WTC11 (cell line): ENCODE measurements at regions not wholly inside any gene's neighbourhood (a gene's known extent, or its start where the extent isn't known, plus 50 kb on each side); places are given as distances from the start of the nearest gene placed in this dataset.
"Not testable (repeated sequence)": the region's sequence is repeated elsewhere in the genome, so short reads cannot be mapped to it uniquely, and the experiment has no call there.

Source experiments
- ATAC-seq: fragments of 200-7000 bp; cut with Tn5 transposase; 2 replicates; pipeline ENCODE4 v1.10.0; 2021; ENCODE audit warnings: mild to moderate bottlenecking, moderate library complexity
- CTCF ChIA-PET: fragments of 300-600 bp; sonication (Branson Sonifier 250); formaldehyde crosslinking; loops from one replicate; lab custom pipeline; 2021; ENCODE audit warnings: antibody characterized with exemption; lab: Charles Lee
- POLR2A ChIA-PET: fragments of 350-600 bp; sonication (Branson Sonifier 250); formaldehyde crosslinking; loops from one replicate; lab custom pipeline; 2021; ENCODE audit warnings: antibody characterized with exemption; lab: Charles Lee
- DNase-seq: peaks from one replicate; pipeline ENCODE4 v3.0.0; 2021; ENCODE audit warnings: low spot score
- H3K27ac Mint-ChIP-seq: 2 replicates; pipeline ENCODE4 v1.8.0; 2021; ENCODE audit warnings: mixed read lengths
- H3K27me3 Mint-ChIP-seq: 2 replicates; pipeline ENCODE4 v1.8.0; 2021; ENCODE audit warnings: low read depth, mild to moderate bottlenecking, moderate library complexity, mixed read lengths
- H3K36me3 Mint-ChIP-seq: 2 replicates; pipeline ENCODE4 v1.8.0; 2021; ENCODE audit warnings: mixed read lengths
- H3K4me1 Mint-ChIP-seq: 2 replicates; pipeline ENCODE4 v1.8.0; 2022; ENCODE audit warnings: mixed read lengths
- H3K4me3 Mint-ChIP-seq: 2 replicates; pipeline ENCODE4 v1.8.0; 2021; ENCODE audit warnings: mild to moderate bottlenecking, moderate library complexity, mixed read lengths
- H3K9me3 Mint-ChIP-seq: 2 replicates; pipeline ENCODE4 v1.8.0; 2021; ENCODE audit warnings: mixed read lengths
- AR ChIP-seq: fragments of 250-450 bp; sonication (Bioruptor Pico); IDR thresholded peaks from 2 replicates; pipeline ENCODE4 v1.9.0; 2021; ENCODE audit warnings: mild to moderate bottlenecking
- ATF1 ChIP-seq: sonication (generic); formaldehyde crosslinking; IDR thresholded peaks from 2 replicates; pipeline ENCODE4 v1.8.1; 2023; ENCODE audit warnings: mild to moderate bottlenecking, moderate library complexity, missing genetic modification reagents
- FOXP4 ChIP-seq: sonication (generic); formaldehyde crosslinking; IDR thresholded peaks from 2 replicates; pipeline ENCODE4 v1.8.0; 2022; ENCODE audit warnings: mild to moderate bottlenecking, missing genetic modification reagents
- IRF2 ChIP-seq: sonication (generic); formaldehyde crosslinking; IDR thresholded peaks from 2 replicates; pipeline ENCODE4 v1.8.0; 2022; ENCODE audit warnings: low read depth, missing genetic modification reagents, borderline replicate concordance
- PRRX2 ChIP-seq: fragments of 250-450 bp; sonication (Bioruptor Pico); IDR thresholded peaks from 2 replicates; pipeline ENCODE4 v1.8.0; 2021; ENCODE audit warnings: mild to moderate bottlenecking
- ZNF121 ChIP-seq: sonication (generic); formaldehyde crosslinking; IDR thresholded peaks from 2 replicates; pipeline ENCODE4 v1.8.0; 2023; ENCODE audit warnings: missing genetic modification reagents
- ZNF232 ChIP-seq: sonication (generic); formaldehyde crosslinking; IDR thresholded peaks from 2 replicates; pipeline ENCODE4 v1.8.0; 2022; ENCODE audit warnings: mild to moderate bottlenecking, missing genetic modification reagents
- ZNF425 ChIP-seq: fragments of 250-450 bp; sonication (Bioruptor Pico); conservative IDR thresholded peaks from 2 replicates; pipeline ENCODE4 v1.9.0; 2021; ENCODE audit warnings: mild to moderate bottlenecking

GRCh38 chr13:68905186-68905585 lies 1202.4 kb upstream of the ATXN8OS start:
- DNase-seq = no peak
- H3K9me3 Mint-ChIP-seq = peaks cover 64% of the 10 kb centered on the region
- TF ChIP-seq ZNF121 (CRISPR knock-in tag) (no peak), IRF2 (no peak), ZNF425 (CRISPR knock-in tag) (no peak), PRRX2 (CRISPR knock-in tag) (no peak)
- TF ChIP-seq, all 79 proteins: peak for 0
- Mint-ChIP-seq H3K4me1 (no peaks in the 10 kb centered on the region), H3K4me3 (no peak overlapping the region), H3K36me3 (peaks cover 56% of the 10 kb centered on the region), H3K27ac (no peak overlapping the region), H3K27me3 (no peaks in the 10 kb centered on the region)
- ChIA-PET POLR2A (interaction anchor here (0.7 kb wide), 1 partner anchor 429 kb away, joined by 4 read pairs; no protein-coding TSS in a partner anchor), CTCF (no interaction called here)
- no peak for ATAC-seq

GRCh38 chr13:68897331-68897928 lies 1210.2 kb upstream of the ATXN8OS start:
- Mint-ChIP-seq H3K27me3 (no peaks in the 10 kb centered on the region), H3K4me1 (peaks cover 35% of the 10 kb centered on the region), H3K9me3 (peaks cover 26% of the 10 kb centered on the region), H3K4me3 (no peak overlapping the region), H3K27ac (peak overlapping the region; percentile 95), H3K36me3 (peaks cover 16% of the 10 kb centered on the region)
- TF ChIP-seq FOXP4 = peak; percentile 33; the same call in 1 of the 2 replicates
- no peak for TF ChIP-seq AR
- no peak for DNase-seq
- ATAC-seq = peak; percentile 89
- ChIA-PET CTCF (no interaction called here), POLR2A (no interaction called here)

- peaks cover 48% of the 10 kb centered on the region for H3K4me1 Mint-ChIP-seq
- peaks cover 26% of the 10 kb centered on the region for H3K9me3 Mint-ChIP-seq
- DNase-seq = no peak
- ATAC-seq = no peak
- ChIA-PET POLR2A (no interaction called here), CTCF (no interaction called here)
- H3K36me3 Mint-ChIP-seq = peaks cover 16% of the 10 kb centered on the region
- no peak overlapping the region for H3K27ac Mint-ChIP-seq
- H3K27me3 Mint-ChIP-seq = no peaks in the 10 kb centered on the region
- H3K4me3 Mint-ChIP-seq = no peak overlapping the region
- no peak for TF ChIP-seq ZNF232 (CRISPR knock-in tag)
- no peak for TF ChIP-seq ATF1 (CRISPR knock-in tag)
These were observed 1211.9 kb upstream of the ATXN8OS start for GRCh38 chr13:68895696-68896095.

- H3K36me3 Mint-ChIP-seq = peaks cover 12% of the 10 kb centered on the region
- POLR2A ChIA-PET, H3K4me3 Mint-ChIP-seq, H3K27ac Mint-ChIP-seq, DNase-seq, H3K27me3 Mint-ChIP-seq, CTCF ChIA-PET, ATAC-seq: not testable (repeated sequence)
- peaks cover 57% of the 10 kb centered on the region for H3K4me1 Mint-ChIP-seq
- H3K9me3 Mint-ChIP-seq = peaks cover 27% of the 10 kb centered on the region
These were observed 1213.9 kb upstream of the ATXN8OS start for GRCh38 chr13:68893721-68894120.

GRCh38 chr13:68892596-68892995 lies 1215.0 kb upstream of the ATXN8OS start:
- H3K9me3 Mint-ChIP-seq = peaks cover 21% of the 10 kb centered on the region
- DNase-seq, ATAC-seq, H3K27ac Mint-ChIP-seq, POLR2A ChIA-PET, CTCF ChIA-PET, H3K4me3 Mint-ChIP-seq, H3K36me3 Mint-ChIP-seq, H3K27me3 Mint-ChIP-seq: not testable (repeated sequence)
- peaks cover 47% of the 10 kb centered on the region for H3K4me1 Mint-ChIP-seq

GRCh38 chr13:68890101-68890500 lies 1217.5 kb upstream of the ATXN8OS start:
- H3K4me3 Mint-ChIP-seq, ATAC-seq, DNase-seq, CTCF ChIA-PET, H3K27me3 Mint-ChIP-seq, H3K36me3 Mint-ChIP-seq, POLR2A ChIA-PET, H3K27ac Mint-ChIP-seq: not testable (repeated sequence)
- Mint-ChIP-seq H3K4me1 (peaks cover 39% of the 10 kb centered on the region), H3K9me3 (peaks cover 14% of the 10 kb centered on the region)
